Keratinocyte (primary cell): ENCODE measurements at regions not wholly inside any gene's neighbourhood (a gene's known extent, or its start where the extent isn't known, plus 50 kb on each side); places are given as distances from the start of the nearest gene placed in this dataset.

Experiments
- DNase-seq: peaks from one replicate; pipeline ENCODE4 v3.0.0-alpha.2; 2011; ENCODE audit warnings: low read depth, missing footprints, low spot score
- FAIRE-seq: peaks from 2 replicates; lab custom pipeline; 2011; peaks lifted over from hg19 to GRCh38; lab: Jason Lieb, UNC
- H2AFZ ChIP-seq: 2 replicates; pipeline ENCODE4 v1.6.0; 2012; ENCODE audit warnings: low read length, control low read depth, inconsistent platforms; ENCODE audit not compliant: control insufficient read depth
- H3K27ac ChIP-seq: 2 replicates; pipeline ENCODE4 v1.5.1; 2011; ENCODE audit warnings: low read length; ENCODE audit not compliant: control insufficient read depth, insufficient read depth
- H3K27me3 ChIP-seq: 3 replicates; pipeline ENCODE4 v1.6.0; 2011; ENCODE audit warnings: low read length; ENCODE audit not compliant: control insufficient read depth, insufficient read depth; ENCODE audit errors: extremely low read depth
- H3K36me3 ChIP-seq, 2 experiments: 2 replicates in 1 of 2; 3 replicates in 1 of 2; pipeline ENCODE4 v1.5.1; 2011; ENCODE audit warnings: low read length in 2 of 2, mild to moderate bottlenecking in 1 of 2; ENCODE audit not compliant: control insufficient read depth in 2 of 2, insufficient read depth in 2 of 2; ENCODE audit errors: extremely low read depth in 1 of 2
- H3K4me1 ChIP-seq: 3 replicates; pipeline ENCODE4 v1.5.1; 2011; ENCODE audit warnings: low read length; ENCODE audit not compliant: control insufficient read depth, insufficient read depth; ENCODE audit errors: extremely low read depth
- H3K4me2 ChIP-seq: 3 replicates; pipeline ENCODE4 v1.6.0; 2011; ENCODE audit warnings: low read depth, low read length; ENCODE audit not compliant: control insufficient read depth, insufficient read depth; ENCODE audit errors: extremely low read depth
- H3K4me3 ChIP-seq, 3 experiments: fragments of 200-600 bp in 1 of 3; sonication (generic) in 1 of 3; 2 replicates in 2 of 3; 3 replicates in 1 of 3; pipeline ENCODE4 v1.5.1; 2011 to 2016; ENCODE audit warnings: low read length in 3 of 3, mild to moderate bottlenecking in 3 of 3, control low read depth in 2 of 3, inconsistent platforms in 1 of 3, low read depth in 1 of 3, mixed read lengths in 1 of 3, mixed run types in 1 of 3, moderate library complexity in 1 of 3; ENCODE audit not compliant: control insufficient read depth in 2 of 3, insufficient read depth in 2 of 3; ENCODE audit errors: extremely low read depth in 1 of 3
- H3K79me2 ChIP-seq: 2 replicates; pipeline ENCODE4 v1.6.0; 2012; ENCODE audit warnings: low read length; ENCODE audit not compliant: control insufficient read depth, insufficient read depth
- H3K9ac ChIP-seq: 3 replicates; pipeline ENCODE4 v1.6.0; 2011; ENCODE audit warnings: low read length; ENCODE audit not compliant: control insufficient read depth, insufficient read depth; ENCODE audit errors: extremely low read depth
- H3K9me1 ChIP-seq: 3 replicates; pipeline ENCODE4 v1.6.0; 2011; ENCODE audit warnings: low read length; ENCODE audit not compliant: control insufficient read depth, insufficient read depth; ENCODE audit errors: extremely low read depth
- H3K9me3 ChIP-seq: 2 replicates; pipeline ENCODE4 v1.5.1; 2012; ENCODE audit warnings: low read depth, low read length; ENCODE audit not compliant: control insufficient read depth
- H4K20me1 ChIP-seq: 3 replicates; pipeline ENCODE4 v1.6.0; 2011; ENCODE audit warnings: low read length; ENCODE audit not compliant: control insufficient read depth, insufficient read depth; ENCODE audit errors: extremely low read depth
- CTCF ChIP-seq, 3 experiments: IDR thresholded peaks in 1 of 3; conservative IDR thresholded peaks in 1 of 3; optimal IDR thresholded peaks in 1 of 3; 2 replicates in 2 of 3; 3 replicates in 1 of 3; pipeline versions ENCODE3 to v1.5.1; 2011; ENCODE audit warnings: low read length in 3 of 3, mild to moderate bottlenecking in 3 of 3, moderate library complexity in 2 of 3, control low read depth in 1 of 3, inconsistent platforms in 1 of 3; ENCODE audit not compliant: insufficient read depth in 2 of 3; ENCODE audit errors: extremely low read depth in 1 of 3
- EZH2 ChIP-seq: IDR thresholded peaks from one replicate; pipeline ENCODE4 v1.6.1; 2012; ENCODE audit warnings: inconsistent platforms, mild to moderate bottlenecking, low read length, moderate library complexity
- dilution Hi-C: fragments of 300-500 bp; cut with MboI; formaldehyde crosslinking; loops from one replicate; pipeline ENCODE4 v1.7.0; 2020; ENCODE audit warnings: low sequenced_read_pairs; ENCODE audit not compliant: extremely low pct_ligation_motif_present

- Histone ChIP-seq H3K9me3 (no peaks in the 10 kb centered on the region), H3K27ac (peak overlapping the region; percentile 45), H3K79me2 (no peaks in the 10 kb centered on the region), H3K4me2 (peak overlapping the region; percentile 37), H2AFZ (no peak overlapping the region), H3K9me1 (no peaks in the 10 kb centered on the region), H3K27me3 (no peaks in the 10 kb centered on the region), H3K36me3 (no peaks in the 10 kb centered on the region), H3K4me3 (no peak overlapping the region), H3K9ac (no peak overlapping the region), H3K4me1 (peaks cover 27% of the 10 kb centered on the region), H4K20me1 (no peaks in the 10 kb centered on the region)
- TF ChIP-seq EZH2 (no peak), CTCF (optimal IDR thresholded peaks at IDR 0.05 in 1 of 3, IDR thresholded peaks at IDR 0.05 in 1 of 3, conservative IDR thresholded peaks at IDR 0.05 in 1 of 3; ENCODE audit: extremely low read depth in 1 of 3, insufficient read depth in 2 of 3, low read length in 3 of 3) (no peak)
- dilution Hi-C loops: no loop called here
- peak; percentile 84 for FAIRE-seq
- peak; percentile 70 for DNase-seq
Measured at GRCh38 chr5:175344331-175345195, 99.4 kb downstream of the DRD1 start.

GRCh38 chr5:175343308-175343707 is 100.7 kb downstream of the DRD1 start:
- H3K9ac ChIP-seq: no peak overlapping the region
- TF ChIP-seq EZH2 (no peak), CTCF (optimal IDR thresholded peaks at IDR 0.05 in 1 of 3, IDR thresholded peaks at IDR 0.05 in 1 of 3, conservative IDR thresholded peaks at IDR 0.05 in 1 of 3; ENCODE audit: extremely low read depth in 1 of 3, insufficient read depth in 2 of 3, low read length in 3 of 3) (no peak)
- peak overlapping the region; percentile 1 for H3K4me2 ChIP-seq
- H3K27ac ChIP-seq: no peak overlapping the region
- H3K27me3 ChIP-seq: no peaks in the 10 kb centered on the region
- DNase-seq (peak; percentile 42), FAIRE-seq (peak; percentile 73)
- H3K36me3 ChIP-seq: no peaks in the 10 kb centered on the region
- dilution Hi-C loops: no loop called here
- peaks cover 27% of the 10 kb centered on the region for H3K4me1 ChIP-seq
- no peaks in the 10 kb centered on the region for H3K9me1 ChIP-seq
- H2AFZ ChIP-seq: no peak overlapping the region
- no peaks in the 10 kb centered on the region for H4K20me1 ChIP-seq
- no peaks in the 10 kb centered on the region for H3K9me3 ChIP-seq
- H3K4me3 ChIP-seq: no peak overlapping the region
- H3K79me2 ChIP-seq: no peaks in the 10 kb centered on the region
